Activated naive CD8-positive, alpha-beta T cell treated with anti-CD3 and anti-CD28 coated beads, Interleukin-2, amount 10 ng/mL, durations not matched to agents 7 days and 5 days (primary cell): ENCODE measurements at regions not wholly inside any gene's neighbourhood (a gene's known extent, or its start where the extent isn't known, plus 50 kb on each side); places are given as distances from the start of the nearest gene placed in this dataset.

ENCODE experiments used
- ATAC-seq: fragments of 150-1000 bp; cut with Tn5 transposase; one replicate; pipeline ENCODE4 v1.10.0; 2021; ENCODE audit warnings: low read depth, moderate library complexity
- POLR2A ChIA-PET: fragments of 350-600 bp; sonication (Branson Sonifier 250); formaldehyde crosslinking; loops from one replicate; lab custom pipeline; 2021; ENCODE audit warnings: antibody characterized with exemption; lab: Charles Lee
- DNase-seq: peaks from one replicate; pipeline ENCODE4 v3.0.0; 2021
- H3K27ac Mint-ChIP-seq: one replicate; pipeline ENCODE4 v1.8.0; 2022; ENCODE audit warnings: mild to moderate bottlenecking, mixed read lengths
- H3K27me3 Mint-ChIP-seq: one replicate; pipeline ENCODE4 v1.8.0; 2022; ENCODE audit warnings: mild to moderate bottlenecking, moderate library complexity, mixed read lengths
- H3K36me3 Mint-ChIP-seq: one replicate; pipeline ENCODE4 v1.8.0; 2021; ENCODE audit warnings: mild to moderate bottlenecking, mixed read lengths
- H3K4me1 Mint-ChIP-seq: one replicate; pipeline ENCODE4 v1.8.0; 2021; ENCODE audit warnings: mixed read lengths
- H3K4me3 Mint-ChIP-seq: one replicate; pipeline ENCODE4 v1.8.0; 2022; ENCODE audit warnings: mild to moderate bottlenecking, moderate library complexity, mixed read lengths
- H3K9me3 Mint-ChIP-seq: one replicate; pipeline ENCODE4 v1.8.0; 2021; ENCODE audit warnings: mixed read lengths

- ATAC-seq (no peak), DNase-seq (no peak)
- Mint-ChIP-seq H3K4me1 (no peaks in the 10 kb centered on the region), H3K27ac (no peak overlapping the region), H3K4me3 (no peak overlapping the region), H3K27me3 (no peaks in the 10 kb centered on the region), H3K9me3 (no peaks in the 10 kb centered on the region), H3K36me3 (no peaks in the 10 kb centered on the region)
- POLR2A ChIA-PET: no interaction called here
Observed at GRCh38 chr5:93186076-93186682, 394.8 kb downstream of the NR2F1-AS1 start.

DNA sequence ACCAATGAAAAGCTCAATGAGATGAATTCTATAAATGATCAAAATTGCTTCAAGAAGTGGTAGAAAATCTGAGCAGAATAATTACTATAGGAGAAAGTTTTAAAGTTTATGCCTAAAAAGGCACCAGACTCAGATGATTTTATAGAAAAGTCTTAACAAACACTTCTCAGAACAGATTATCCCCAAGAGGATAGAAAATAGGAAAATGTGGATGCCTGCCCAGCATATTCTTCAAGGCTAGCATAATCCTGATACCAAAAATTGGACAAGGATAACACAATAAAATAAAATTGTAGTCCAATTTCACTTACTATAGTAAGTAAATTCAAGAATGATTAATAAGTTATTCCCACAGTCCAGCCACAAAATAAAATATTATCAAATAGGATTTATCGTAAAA lies 397.0 kb downstream of the NR2F1-AS1 start:
- H3K36me3 Mint-ChIP-seq: no peaks in the 10 kb centered on the region
- POLR2A ChIA-PET: no interaction called here
- ATAC-seq (no peak), DNase-seq (no peak)
- H3K4me1 Mint-ChIP-seq: no peaks in the 10 kb centered on the region
- no peaks in the 10 kb centered on the region for H3K9me3 Mint-ChIP-seq
- H3K4me3 Mint-ChIP-seq: no peak overlapping the region
- no peaks in the 10 kb centered on the region for H3K27me3 Mint-ChIP-seq
- no peak overlapping the region for H3K27ac Mint-ChIP-seq

GRCh38 chr5:93179466-93179865 lies 401.6 kb downstream of the NR2F1-AS1 start:
- no peak for ATAC-seq
- Mint-ChIP-seq H3K36me3 (no peaks in the 10 kb centered on the region), H3K4me1 (no peaks in the 10 kb centered on the region), H3K27ac (no peak overlapping the region), H3K9me3 (no peaks in the 10 kb centered on the region), H3K4me3 (no peak overlapping the region), H3K27me3 (no peaks in the 10 kb centered on the region)
- POLR2A ChIA-PET: no interaction called here
- no peak for DNase-seq

GRCh38 chr5:93174930-93175329 lies 406.1 kb downstream of the NR2F1-AS1 start:
- Mint-ChIP-seq H3K36me3 (no peaks in the 10 kb centered on the region), H3K27me3 (no peaks in the 10 kb centered on the region), H3K4me1 (no peaks in the 10 kb centered on the region), H3K4me3 (no peak overlapping the region), H3K9me3 (no peaks in the 10 kb centered on the region), H3K27ac (no peak overlapping the region)
- POLR2A ChIA-PET: no interaction called here
- no peak for DNase-seq
- no peak for ATAC-seq

GRCh38 chr5:93165559-93165958 lies 415.5 kb downstream of the NR2F1-AS1 start:
- H3K36me3 Mint-ChIP-seq: no peaks in the 10 kb centered on the region
- no peak overlapping the region for H3K27ac Mint-ChIP-seq
- no peaks in the 10 kb centered on the region for H3K4me1 Mint-ChIP-seq
- POLR2A ChIA-PET: no interaction called here
- H3K9me3 Mint-ChIP-seq: peaks cover 2% of the 10 kb centered on the region
- H3K4me3 Mint-ChIP-seq: no peak overlapping the region
- DNase-seq (no peak), ATAC-seq (no peak)
- no peaks in the 10 kb centered on the region for H3K27me3 Mint-ChIP-seq

- H3K9me3 Mint-ChIP-seq: peaks cover 2% of the 10 kb centered on the region
- H3K27ac Mint-ChIP-seq: no peak overlapping the region
- no peaks in the 10 kb centered on the region for H3K4me1 Mint-ChIP-seq
- no peaks in the 10 kb centered on the region for H3K27me3 Mint-ChIP-seq
- H3K36me3 Mint-ChIP-seq: no peaks in the 10 kb centered on the region
- POLR2A ChIA-PET: no interaction called here
- ATAC-seq (no peak), DNase-seq (no peak)
- no peak overlapping the region for H3K4me3 Mint-ChIP-seq
Observed at GRCh38 chr5:93164690-93165089, 416.3 kb downstream of the NR2F1-AS1 start.

GRCh38 chr5:93163010-93163663 lies 417.9 kb downstream of the NR2F1-AS1 start:
- H3K4me1 Mint-ChIP-seq: no peaks in the 10 kb centered on the region
- no peak for ATAC-seq

DNA sequence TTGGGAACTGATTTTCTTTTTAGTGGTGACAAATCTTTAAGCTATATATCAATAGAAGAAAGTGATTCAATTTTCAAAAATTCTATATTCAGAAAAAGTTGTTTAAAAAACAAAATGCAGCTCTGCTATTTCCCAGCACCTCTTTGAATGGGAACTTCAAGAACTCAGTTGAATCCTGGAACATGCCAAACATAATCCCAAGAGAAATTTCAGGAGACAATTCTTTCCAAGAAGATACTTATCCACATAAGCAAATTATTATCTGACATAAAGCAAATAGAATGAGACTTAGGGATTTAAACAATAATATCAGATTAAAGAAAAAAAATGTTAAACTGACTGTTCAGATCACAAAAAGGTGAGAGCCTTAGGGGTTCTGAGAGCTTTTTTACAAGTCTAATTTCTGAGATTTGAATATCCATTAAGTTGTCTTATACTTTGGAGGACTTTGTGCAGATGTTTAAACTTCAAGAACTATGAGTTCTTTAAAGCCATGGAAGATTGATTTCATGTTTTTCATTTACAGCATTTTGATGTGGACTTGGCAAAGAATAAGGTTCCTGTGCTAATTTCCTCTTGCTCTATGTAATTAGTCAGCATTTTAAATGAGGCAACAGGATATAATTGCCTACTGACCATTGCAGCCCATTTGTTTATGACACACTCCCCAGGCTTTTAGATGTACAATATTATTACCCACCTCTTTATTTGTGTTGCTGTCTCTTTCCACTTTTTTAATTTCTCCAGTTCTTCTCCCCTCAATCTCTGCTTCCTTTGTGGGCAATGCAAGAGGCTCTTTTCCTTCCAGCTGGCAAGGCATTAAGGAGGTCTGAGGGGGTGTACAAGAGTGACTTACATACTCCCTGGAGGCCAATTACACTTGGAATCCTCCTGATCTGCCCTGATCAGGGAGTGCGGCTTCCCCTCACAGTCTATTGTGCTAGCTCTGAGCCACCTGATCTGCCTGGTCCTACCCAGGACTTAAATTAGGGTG lies 419.1 kb downstream of the NR2F1-AS1 start:
- Mint-ChIP-seq H3K4me3 (no peak overlapping the region), H3K27me3 (no peaks in the 10 kb centered on the region), H3K36me3 (no peaks in the 10 kb centered on the region), H3K9me3 (peaks cover 2% of the 10 kb centered on the region), H3K27ac (no peak overlapping the region), H3K4me1 (no peaks in the 10 kb centered on the region)
- ATAC-seq: no peak
- no peak for DNase-seq
- POLR2A ChIA-PET: no interaction called here

More at GRCh38 chr5:93163010-93163663, 417.9 kb downstream of the NR2F1-AS1 start:
- Mint-ChIP-seq H3K27ac (no peak overlapping the region), H3K36me3 (no peaks in the 10 kb centered on the region), H3K9me3 (peaks cover 2% of the 10 kb centered on the region), H3K4me3 (no peak overlapping the region), H3K27me3 (no peaks in the 10 kb centered on the region)
- POLR2A ChIA-PET: no interaction called here
- no peak for DNase-seq

DNA sequence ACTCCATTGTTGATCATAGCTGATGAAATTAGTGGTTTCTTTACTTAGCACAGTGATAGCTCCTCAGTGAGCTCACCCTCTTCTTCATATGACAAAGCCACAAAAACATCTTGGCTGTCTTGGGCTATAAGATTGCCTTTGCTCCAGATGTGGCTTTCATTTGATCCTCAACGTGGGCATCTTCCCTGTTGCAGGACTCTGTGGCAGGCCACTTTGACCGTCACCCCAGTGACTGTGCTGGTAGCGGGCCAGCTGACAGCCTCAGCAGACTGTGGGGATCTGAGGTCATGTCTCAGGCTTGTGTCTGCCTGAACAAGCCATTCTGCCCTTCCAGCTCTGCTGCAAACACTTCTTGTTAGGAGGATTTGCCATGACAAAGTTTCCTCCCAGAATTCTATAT lies 422.2 kb downstream of the NR2F1-AS1 start:
- DNase-seq (no peak), ATAC-seq (no peak)
- Mint-ChIP-seq H3K4me1 (no peaks in the 10 kb centered on the region), H3K27ac (no peak overlapping the region), H3K36me3 (no peaks in the 10 kb centered on the region), H3K27me3 (no peaks in the 10 kb centered on the region), H3K9me3 (no peaks in the 10 kb centered on the region), H3K4me3 (no peak overlapping the region)
- POLR2A ChIA-PET: no interaction called here

DNA sequence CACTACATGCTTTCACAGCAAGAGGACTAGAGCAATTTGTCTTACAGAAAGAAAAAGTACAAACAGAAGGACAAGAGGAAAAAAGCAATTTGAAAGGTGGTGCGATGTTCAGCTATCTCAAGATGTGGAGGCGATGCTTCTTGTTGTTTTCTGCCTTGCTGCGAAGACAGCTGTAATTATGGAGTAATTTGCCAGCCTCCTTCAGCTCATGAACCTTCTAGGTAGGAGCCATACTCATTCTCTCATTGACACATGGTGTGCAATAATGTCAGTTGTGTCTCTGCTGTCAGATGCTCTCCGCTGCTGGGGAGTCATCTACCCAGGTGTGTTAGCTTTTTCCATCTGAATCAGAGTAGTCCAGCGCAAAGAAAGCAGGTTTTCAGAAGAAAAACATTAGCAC lies 424.5 kb downstream of the NR2F1-AS1 start:
- no peaks in the 10 kb centered on the region for H3K36me3 Mint-ChIP-seq
- no peak overlapping the region for H3K4me3 Mint-ChIP-seq
- H3K9me3 Mint-ChIP-seq: no peaks in the 10 kb centered on the region
- H3K27me3 Mint-ChIP-seq: no peaks in the 10 kb centered on the region
- no peak overlapping the region for H3K27ac Mint-ChIP-seq
- H3K4me1 Mint-ChIP-seq: no peaks in the 10 kb centered on the region
- POLR2A ChIA-PET: no interaction called here
- DNase-seq (no peak), ATAC-seq (no peak)

- Mint-ChIP-seq H3K4me3 (no peak overlapping the region), H3K27me3 (no peaks in the 10 kb centered on the region), H3K27ac (no peak overlapping the region), H3K9me3 (no peaks in the 10 kb centered on the region), H3K36me3 (no peaks in the 10 kb centered on the region), H3K4me1 (no peaks in the 10 kb centered on the region)
- POLR2A ChIA-PET: no interaction called here
- ATAC-seq (no peak), DNase-seq (no peak)
Observed at GRCh38 chr5:93154535-93154934, 426.5 kb downstream of the NR2F1-AS1 start.

DNA sequence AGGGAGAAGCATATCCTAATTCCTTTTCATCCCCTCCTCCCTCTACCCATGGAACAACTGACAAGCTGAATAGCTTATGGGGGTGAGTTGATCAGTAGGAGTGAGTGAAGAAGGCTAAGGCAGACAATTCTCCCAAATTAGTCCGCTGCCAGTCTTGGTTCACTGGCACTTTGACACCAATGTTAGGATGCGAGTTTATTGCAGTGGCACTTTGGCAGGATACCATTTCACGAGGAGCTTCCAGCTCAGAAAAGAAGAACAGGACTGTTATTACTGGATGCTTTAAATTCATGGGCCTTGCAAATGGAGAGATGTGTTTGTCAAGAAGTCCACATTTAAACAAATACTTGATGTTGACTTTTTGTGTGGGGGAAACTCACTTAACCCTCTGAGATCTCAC lies 427.6 kb downstream of the NR2F1-AS1 start:
- no peak overlapping the region for H3K27ac Mint-ChIP-seq
- no peak for ATAC-seq
- H3K4me1 Mint-ChIP-seq: no peaks in the 10 kb centered on the region
- POLR2A ChIA-PET: no interaction called here
- no peaks in the 10 kb centered on the region for H3K27me3 Mint-ChIP-seq
- no peak for DNase-seq
- H3K9me3 Mint-ChIP-seq: no peaks in the 10 kb centered on the region
- no peaks in the 10 kb centered on the region for H3K36me3 Mint-ChIP-seq
- no peak overlapping the region for H3K4me3 Mint-ChIP-seq

GRCh38 chr5:93151896-93152295 lies 429.1 kb downstream of the NR2F1-AS1 start:
- H3K27me3 Mint-ChIP-seq: no peaks in the 10 kb centered on the region
- no peaks in the 10 kb centered on the region for H3K36me3 Mint-ChIP-seq
- POLR2A ChIA-PET: no interaction called here
- H3K9me3 Mint-ChIP-seq: no peaks in the 10 kb centered on the region
- no peaks in the 10 kb centered on the region for H3K4me1 Mint-ChIP-seq
- no peak overlapping the region for H3K4me3 Mint-ChIP-seq
- DNase-seq: no peak
- ATAC-seq: no peak
- H3K27ac Mint-ChIP-seq: no peak overlapping the region

DNA sequence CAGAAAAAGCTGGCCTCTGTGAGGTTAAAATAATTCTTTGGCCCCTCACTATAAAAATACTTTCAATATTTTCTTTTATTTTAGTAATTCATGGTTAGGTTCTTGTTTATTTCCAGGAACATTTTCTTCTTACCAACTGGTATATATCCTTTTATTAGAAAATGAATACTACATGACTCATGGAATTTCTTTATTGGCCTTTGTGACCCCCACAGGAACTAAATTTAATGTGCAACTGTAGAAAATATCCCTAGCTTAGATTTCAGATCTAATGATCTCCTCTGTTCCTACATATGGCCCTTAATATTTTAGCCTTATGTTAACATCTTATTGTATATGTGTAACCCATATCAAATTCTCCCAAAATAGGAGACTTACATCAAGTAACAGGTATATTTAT lies 429.9 kb downstream of the NR2F1-AS1 start:
- no peaks in the 10 kb centered on the region for H3K27me3 Mint-ChIP-seq
- no peaks in the 10 kb centered on the region for H3K9me3 Mint-ChIP-seq
- no peak overlapping the region for H3K27ac Mint-ChIP-seq
- DNase-seq (no peak), ATAC-seq (no peak)
- H3K4me3 Mint-ChIP-seq: no peak overlapping the region
- no peaks in the 10 kb centered on the region for H3K36me3 Mint-ChIP-seq
- POLR2A ChIA-PET: no interaction called here
- no peaks in the 10 kb centered on the region for H3K4me1 Mint-ChIP-seq
